HG03196 (cell line): ENCODE measurements at regions not wholly inside any gene's neighbourhood (a gene's known extent, or its start where the extent isn't known, plus 50 kb on each side); places are given as distances from the start of the nearest gene placed in this dataset.

ENCODE experiments used
- ATAC-seq: cut with Tn5 transposase; IDR thresholded peaks from one replicate; pipeline ENCODE4 v1.9.1; 2021; ENCODE audit not compliant: unreplicated experiment

DNA sequence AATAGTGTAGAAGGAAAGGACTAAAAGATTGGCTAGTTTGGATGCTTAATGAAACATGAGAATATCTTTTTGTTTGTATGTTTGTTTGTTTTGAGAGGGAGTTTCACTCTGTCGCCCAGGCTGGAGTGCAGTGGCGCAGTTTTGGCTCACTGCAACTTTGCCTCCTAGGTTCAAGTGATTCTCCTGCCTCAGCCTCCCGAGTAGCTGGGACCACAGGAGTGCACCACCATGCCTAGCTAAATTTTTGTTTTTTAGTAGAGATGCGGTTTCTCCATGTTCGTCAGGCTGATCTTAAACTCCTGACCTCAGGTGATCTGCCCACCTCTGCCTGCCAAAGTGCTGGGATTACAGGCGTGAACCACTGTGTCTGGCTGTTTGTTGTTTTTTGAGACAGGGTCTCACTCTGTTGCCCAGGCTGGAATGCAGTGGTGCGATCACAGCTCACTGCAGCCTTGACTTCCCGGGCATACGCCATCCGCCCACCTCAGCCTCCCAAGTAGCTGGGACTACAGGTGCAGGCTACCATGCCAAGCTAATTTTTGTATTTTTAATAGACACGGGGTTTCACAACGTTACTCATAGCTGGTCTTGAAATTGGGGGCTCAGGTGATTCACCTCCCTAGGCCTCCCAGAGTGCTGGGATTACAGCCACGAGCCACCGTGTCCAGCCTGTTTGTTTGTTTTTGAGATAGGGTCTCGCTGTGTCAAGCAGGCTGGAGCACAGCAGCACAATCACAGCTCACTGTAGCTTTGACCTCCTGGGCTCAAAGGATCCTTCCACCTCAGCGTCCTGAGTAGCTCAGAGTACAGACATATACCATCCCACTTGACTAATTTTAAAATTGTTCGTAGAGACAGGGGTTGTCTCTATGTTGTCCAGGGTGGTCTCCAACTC is 209.2 kb downstream of the MYCN start:
- no peak for ATAC-seq

DNA sequence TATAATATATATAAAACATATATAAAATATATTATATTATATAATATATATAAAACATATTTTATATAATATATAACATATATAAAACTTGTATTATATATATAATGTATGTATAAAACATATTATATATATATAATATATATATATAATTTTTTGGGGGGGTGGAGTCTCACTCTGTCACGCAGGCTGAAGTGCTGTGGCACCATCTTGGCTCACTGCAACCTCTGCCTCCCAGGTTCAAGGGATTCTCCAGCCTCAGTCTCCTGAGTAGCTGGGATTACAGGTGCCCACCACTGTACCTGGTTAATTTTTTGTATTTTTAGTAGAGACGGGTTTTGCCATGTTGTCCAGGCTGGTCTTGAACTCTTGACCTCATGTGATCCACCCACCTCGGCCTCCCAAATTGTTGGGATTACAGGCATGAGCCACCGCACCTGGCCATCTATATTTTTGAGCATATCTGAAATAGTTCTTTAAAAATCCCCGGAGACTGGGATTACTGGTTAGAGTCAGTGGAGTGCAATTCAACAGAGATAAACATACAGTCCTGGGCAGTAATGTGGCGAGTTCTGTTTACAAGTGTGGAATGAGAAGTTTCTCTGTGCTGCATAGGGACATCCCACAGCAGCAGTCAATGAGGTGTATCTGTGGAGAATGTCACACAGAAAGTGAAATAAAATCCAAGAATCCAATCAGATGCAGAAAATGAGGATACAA is 208.4 kb downstream of the MYCN start:
- no peak for ATAC-seq

DNA sequence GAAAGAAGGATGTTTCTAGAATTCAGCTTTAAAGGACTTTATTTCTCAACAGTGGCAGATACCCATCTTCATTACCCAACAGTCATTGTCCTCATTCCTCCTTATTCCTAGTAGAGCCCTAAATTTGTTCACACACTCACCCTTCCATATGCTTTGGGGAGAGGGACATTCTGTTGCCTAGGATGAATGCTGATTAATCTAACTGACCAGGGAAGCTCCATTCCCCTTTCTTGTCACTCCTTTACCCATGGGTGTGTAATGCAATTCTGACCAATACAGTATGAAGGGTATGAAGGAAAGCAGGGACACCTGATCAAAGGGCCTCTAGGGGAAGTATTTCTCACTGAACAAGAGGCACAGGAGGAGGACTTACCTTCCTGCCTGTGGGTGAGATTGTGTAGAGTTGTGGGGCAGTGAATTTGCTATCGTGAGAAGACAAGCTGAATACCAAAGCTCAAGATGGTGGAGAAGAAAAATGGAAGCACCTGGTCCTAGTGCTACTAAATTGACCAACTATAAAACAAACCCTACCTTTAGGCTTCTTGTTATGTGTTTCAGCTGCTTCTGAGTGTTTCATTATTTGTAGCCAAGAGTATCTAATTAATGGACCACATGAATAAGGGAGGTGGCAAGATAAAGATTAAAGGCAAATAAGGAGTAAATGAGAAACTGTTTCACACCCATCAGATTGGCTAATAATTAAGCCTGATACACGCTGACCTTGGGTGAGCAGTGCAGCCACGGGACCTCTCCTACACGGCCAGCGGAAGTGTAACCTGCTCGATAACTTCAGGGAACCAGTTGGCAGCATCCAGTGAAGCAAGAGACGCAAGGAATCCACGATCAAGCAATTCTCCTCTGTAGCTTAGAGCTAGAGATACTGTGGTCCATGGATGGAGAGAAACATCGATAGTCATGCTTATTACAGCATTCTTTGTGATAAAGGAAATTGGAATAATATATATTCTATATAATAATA is 202.3 kb downstream of the MYCN start:
- no peak for ATAC-seq

DNA sequence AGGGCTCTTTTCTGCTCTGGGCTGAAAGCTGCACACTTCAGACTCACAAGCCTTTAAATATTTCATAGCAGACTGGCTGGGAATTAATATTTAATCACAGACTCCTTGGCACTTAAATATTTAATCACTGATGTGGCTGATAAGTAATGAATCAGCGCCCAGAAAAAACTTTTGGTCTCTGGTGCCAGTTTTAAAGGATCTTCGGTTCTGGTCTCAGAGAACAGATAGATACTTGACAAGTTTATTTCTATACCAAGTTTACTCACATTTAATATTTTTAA is 201.2 kb downstream of the MYCN start:
- ATAC-seq, result no peak

DNA sequence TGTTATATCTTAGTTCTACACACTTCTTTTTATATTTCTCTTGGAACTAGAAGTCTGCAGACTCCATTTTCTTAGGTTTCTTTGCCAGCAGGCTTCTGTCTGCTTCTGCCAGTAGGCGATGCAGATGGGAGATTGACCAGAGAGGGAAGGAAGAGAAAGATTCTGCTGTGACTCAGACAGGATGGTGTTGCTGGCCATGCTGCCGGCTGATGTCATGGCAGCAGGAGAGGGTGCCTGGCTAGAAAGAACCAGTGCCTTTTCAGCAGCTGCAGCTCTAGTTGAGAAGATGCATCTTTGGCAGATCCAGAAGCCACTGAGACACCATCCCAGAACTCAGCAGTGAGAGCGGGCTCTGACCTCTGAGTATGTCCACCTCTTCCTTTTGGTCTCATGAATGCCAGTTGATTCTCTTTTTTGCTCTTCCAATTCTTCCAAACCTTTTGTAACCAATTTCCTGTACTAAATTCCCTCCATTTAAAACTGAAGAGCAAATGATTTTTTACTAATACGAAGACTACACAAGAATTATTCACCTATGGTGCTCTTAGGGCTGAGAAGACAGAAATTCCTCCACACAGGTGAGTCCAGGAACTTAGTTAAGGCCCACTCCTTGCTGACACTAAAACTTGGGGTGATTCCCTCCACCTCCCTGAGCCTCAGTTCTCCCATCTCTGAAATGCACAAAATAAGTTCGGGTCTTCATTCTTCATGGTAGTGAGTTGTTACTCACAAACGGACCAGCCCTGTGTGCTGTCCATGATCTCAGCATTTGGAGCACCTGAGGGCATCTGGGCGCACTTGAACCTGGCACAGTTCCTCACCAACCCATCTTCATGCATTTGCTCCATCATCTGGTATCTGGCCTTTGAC is 200.7 kb downstream of the MYCN start:
- ATAC-seq, result no peak

DNA sequence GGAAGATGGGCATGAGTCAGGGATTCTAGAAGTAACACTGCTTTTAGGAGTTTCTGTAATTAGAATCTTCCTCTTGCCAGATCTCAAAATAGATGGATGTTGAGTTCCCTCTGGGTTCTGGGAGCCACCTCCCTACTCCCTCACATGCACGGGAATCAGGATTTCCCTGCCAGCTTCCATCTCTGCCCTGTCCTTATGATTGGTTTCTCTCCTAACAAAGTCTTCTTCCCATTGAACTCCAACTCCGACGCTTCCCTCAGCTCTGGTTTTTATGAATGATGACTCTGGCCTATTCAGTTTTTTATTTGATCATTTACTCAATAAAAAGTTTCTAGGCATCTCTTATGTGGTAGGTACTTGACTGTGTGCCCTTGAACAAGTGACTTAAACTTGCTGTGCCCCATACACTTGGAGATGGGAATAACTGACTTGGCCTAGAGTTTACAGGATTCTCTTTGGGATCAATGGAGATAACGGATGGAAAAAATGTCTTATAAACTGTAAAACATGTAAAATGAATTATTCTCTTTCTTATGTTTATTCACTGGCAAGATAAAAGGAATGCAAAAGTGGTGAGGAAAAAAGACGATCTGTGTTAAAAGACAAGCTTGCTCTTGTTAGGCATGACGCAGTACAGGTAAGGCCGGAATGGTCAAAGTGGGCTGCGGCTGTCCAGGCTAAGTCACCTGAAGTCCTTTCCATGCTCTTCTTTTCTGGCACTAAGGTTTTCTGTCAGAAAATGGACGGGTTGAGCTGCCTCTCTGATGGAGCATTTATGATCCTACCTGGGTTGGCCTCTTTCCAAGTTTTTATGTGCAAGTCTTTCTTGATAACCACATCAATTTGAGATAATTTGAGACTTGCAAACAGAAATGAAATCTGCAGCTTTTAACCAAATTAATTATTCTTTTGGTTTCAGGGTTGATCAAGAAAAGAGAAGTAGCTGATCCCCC is 199.6 kb downstream of the MYCN start:
- ATAC-seq, result no peak

DNA sequence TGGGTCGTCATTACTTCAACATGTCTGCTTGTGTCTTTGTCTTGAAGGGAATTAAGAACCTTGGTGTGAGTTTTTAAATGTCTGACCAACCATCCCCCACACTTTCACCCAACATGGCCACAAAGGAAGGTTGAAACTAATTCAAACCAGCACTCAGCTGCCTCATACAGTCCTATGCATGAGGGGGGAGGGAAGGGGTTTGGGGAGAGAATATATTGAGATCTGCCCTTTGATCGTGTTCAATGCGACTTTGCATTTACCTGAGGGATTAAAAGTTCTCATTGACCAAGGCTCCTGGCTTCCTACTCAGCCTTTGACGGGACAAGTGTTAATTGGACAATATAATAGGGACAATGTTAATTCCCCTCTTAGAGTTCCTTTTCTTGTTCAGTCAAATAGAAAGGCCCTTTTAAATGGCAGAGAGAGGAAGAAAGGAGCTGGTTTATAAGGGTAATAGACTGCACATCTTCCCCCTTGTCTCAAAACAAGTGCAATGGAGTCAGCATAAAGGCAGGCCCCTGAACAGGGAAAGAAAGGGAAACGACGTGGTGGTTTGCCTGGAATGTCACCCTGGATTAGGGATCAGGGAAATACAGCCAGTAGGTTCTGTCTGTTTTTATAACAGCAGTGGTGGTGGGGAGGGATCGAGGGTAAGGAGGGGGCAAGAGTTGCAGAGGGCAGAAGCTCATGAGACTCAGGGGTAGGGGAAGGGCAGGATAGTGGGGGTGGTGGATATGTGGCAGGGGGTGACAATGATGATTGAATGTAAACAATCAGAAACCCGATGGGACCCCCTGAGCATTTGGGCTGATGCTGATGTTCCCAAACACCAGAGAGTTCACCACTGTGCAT is 198.7 kb downstream of the MYCN start:
- no peak for ATAC-seq

DNA sequence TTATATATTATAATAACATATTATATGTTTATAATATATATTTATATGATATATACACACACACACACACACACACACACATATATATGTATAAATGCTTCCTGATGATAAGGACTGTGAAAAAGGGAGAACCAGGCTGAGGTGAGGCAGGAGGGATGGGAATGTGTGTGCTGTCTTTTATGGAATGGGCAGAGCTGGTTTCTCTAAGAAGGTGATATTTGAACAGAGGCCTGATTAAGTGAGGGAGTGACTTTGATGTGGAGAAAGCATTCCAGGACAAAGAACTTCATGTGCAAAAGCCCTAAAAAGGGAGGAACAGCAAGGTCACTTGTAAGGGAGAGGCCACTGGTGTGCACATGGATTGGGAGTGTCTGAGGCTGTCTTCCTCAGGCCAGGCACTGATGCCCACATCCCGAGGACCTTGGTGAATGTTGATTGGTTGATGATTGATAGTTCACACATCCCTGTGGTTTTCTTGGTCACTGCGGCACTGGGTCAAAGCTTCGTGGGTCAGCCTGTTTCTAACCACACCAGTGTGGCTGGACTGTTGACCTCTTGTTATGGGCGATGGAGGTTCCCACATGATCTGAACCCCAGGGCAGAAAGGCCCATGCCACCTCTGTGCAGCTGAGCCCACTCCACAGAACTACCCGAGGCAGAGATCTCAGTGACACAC is 196.9 kb downstream of the MYCN start:
- no peak for ATAC-seq

DNA sequence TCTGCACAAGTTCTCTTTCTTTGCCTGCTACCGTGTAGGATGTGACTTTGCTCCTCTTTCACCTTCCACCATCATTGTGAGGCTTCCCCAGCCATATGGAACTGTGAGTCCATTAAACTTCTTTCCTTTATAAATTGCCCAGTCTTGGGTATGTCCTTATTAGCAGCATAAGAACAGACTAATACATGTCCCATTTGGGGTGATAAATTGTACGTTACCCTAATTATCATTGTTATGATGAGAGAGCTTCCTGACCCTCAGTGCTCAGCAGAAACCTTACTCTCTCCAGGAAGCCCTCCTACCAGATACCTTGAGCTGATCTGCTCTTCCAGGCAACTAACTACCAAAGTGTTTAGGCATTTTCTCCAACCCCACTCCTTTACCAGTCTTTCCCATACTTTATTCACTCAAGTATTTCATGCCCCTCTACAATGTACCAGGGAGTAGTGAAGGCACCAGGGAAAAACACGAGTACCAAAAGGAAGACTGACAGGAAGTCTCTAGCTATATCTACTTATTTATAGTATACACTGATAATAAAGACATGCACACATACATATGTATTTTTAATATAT is 196.2 kb downstream of the MYCN start:
- no peak for ATAC-seq

DNA sequence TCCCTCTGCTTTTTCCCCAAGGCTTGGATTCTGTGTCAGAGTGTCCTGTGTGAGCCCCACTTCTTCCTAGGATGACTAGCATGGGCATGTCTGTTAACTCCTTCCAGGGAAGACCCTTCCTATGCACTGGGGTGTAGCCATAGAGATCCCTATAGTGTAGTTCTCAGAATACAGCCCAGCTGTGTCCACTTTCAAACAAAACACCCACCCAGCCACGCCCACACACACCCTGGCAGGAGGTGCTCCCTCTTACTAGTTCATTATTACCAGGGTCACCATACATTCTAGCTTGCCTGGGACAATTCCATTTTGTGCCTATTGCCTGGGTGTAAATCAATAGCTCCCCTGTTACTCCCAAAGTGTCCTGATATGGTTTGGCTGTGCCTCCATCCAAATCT is 195.6 kb downstream of the MYCN start:
- no peak for ATAC-seq

DNA sequence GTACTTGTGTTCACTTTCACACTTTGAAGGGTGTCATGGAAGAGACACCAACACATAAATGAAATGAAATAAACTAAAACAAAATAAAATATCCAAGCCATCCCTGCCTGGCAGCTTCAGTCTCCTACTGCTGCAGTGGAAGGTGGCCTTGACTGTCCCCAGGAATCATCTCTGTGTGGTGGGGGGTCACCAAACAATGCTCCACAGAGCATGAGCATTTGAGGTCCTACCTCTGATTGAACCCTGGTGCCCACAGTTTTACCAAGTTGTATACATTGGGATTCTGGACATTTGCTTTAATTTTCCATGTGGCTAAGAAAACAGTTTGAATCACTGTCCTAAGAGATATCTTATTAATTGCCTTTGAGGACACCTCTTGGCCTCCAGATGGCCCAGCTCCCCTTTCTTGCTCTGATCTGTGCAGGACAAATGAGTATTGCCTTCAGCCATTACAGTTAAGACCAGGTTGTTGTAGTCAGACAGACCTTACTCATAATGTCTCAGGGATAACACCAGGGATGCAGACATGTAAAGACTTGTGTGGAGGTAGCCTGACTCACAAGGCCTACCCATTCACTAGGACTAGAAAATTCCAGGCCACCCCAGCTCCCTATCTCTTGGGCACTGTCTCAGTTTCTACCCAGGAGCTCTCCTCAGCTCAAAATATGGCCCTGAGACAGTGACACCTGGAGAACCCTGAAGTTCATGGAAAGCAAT is 195.0 kb downstream of the MYCN start:
- no peak for ATAC-seq

DNA sequence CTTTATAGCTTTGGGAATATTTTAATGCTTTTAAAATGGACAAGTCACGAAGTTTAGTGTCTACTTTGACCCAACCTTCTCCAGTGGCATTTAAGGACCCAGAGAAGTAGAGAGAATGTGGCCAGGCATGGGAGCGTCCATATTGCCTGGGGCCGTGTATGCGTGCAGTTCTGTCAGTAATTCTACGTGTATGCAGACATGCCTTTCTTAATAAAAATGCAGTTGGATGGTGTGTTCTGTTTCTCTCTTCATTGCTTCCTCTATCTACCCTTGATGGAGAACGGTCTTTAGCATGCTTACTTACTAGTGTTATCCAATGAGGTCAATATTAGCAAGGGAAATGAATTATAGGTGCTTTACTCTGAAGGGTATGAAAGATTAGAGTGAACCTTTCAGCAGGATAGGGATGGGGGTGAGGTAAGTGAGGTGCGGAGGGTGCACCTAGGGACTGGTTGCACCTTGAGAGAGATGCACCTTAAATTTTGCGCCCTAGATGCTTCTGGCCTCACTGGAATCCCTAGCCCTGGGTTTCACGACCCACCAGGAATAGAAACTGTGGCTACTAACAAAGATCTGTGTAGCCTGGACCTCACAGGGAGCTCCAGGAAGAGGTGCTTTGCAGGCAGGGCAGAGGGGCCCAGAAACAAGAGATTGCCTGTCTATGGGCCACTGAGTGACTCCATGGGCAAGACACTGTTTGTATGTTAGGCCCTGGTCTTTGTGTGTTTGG is 194.3 kb downstream of the MYCN start:
- ATAC-seq, result no peak

DNA sequence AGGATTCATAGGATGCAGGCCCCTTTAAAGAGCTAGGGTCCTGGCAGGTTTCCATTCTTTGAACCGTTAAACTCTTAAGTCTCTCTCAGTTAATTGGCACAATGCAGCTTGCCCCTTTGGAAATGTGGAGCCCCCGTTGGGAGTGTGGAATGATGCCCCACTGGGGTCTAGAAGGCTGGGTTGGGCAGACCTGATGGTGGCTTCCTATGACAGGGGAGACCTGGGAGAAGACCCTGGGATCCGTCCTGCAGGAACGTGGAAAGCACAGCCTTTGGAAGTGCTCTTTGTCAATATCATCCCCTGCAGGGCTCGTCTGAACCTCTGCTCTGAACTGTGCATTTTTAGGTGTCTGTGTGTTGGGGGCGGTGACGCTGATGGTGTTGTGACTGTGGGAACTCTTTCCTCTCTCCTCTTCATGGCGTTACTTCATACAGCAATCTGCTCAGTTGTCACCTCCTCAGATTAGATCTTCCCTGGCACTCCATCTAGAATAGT is 190.6 kb downstream of the MYCN start:
- ATAC-seq, result no peak

DNA sequence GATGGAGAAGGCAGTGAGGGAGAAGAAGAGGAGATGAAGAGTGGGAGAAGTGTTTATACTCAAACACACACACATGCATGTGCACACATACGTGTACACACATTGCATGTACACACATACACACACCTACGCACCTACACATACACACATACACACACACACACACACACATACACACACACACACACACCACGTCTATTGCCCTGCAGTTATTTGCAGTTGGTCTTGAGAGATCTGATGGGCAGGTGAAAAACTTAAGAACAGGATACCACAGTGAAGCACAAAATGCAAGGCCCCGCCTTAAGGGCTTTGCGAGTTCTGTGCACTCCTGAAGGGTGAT is 190.2 kb downstream of the MYCN start:
- no peak for ATAC-seq

DNA sequence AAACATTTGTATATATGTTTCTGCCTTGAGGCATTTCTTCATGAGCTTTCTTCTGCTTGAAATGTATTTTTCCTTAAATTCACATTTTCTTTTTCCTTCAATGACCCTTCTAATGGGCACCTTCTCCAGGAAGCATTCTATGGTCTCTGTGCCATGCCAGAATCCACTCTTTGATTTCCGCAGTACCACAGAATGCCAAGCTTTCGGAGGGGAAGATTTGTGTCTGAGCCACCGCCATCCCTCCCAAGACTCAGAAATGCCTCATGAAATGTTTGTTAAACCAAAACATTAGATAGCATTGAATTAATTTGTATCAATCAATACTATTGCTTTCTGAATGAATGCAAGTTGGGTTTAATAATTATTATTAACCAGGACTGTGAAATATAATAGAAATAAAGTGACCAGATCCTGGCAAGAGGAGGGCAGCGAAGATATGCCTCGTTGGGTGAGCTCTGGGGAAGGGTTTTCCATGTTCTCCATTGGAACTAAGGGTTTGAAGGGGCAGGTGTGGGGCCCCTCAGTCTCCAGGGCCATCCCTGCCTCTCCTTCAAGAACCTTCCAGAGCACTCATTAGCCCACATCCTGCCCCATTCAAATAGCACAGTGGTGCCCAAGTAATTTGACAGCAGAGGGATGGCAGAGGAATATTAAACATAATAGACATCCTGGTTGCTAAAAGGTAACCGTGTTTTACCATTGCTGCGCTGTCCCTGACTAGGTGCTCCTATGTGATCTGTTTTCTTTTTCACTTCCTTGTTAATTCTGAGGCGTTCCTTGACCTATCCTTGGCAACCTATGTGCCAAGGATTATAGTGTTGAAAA is 189.6 kb downstream of the MYCN start:
- no peak for ATAC-seq
